T-helper 2 cell treated with Interferon-gamma antibody and Interleukin-4, amounts not matched to agents 100 ng/mL and 5 ng/mL, for 36 hours (primary cell): ENCODE measurements at regions not wholly inside any gene's neighbourhood (a gene's known extent, or its start where the extent isn't known, plus 50 kb on each side); places are given as distances from the start of the nearest gene placed in this dataset.

Source experiments
- intact Hi-C: fragments of 100-400 bp; cut with micrococcal nuclease; formaldehyde crosslinking; loops from one replicate; pipeline ENCODE4 v1.15.1; 2023

DNA sequence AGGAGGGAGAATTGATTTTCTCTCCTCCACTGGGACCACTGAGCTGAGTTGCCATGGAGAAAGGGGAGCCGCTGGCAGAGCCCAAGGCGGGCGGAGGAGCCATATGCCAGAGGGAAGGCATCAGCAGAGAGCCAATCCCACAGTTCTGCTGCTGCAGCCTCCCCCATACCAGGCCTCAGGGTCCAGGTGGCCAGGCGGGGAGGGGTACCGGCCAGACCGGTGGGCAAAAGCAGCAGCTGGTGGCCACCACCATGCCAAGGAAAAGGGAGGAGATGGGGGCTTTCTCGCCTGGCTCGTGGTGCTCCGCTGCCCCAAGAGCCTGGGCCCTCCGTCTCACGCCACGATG is 72.8 kb downstream of the PITPNM2 start:
- intact Hi-C loops = no loop called here

DNA sequence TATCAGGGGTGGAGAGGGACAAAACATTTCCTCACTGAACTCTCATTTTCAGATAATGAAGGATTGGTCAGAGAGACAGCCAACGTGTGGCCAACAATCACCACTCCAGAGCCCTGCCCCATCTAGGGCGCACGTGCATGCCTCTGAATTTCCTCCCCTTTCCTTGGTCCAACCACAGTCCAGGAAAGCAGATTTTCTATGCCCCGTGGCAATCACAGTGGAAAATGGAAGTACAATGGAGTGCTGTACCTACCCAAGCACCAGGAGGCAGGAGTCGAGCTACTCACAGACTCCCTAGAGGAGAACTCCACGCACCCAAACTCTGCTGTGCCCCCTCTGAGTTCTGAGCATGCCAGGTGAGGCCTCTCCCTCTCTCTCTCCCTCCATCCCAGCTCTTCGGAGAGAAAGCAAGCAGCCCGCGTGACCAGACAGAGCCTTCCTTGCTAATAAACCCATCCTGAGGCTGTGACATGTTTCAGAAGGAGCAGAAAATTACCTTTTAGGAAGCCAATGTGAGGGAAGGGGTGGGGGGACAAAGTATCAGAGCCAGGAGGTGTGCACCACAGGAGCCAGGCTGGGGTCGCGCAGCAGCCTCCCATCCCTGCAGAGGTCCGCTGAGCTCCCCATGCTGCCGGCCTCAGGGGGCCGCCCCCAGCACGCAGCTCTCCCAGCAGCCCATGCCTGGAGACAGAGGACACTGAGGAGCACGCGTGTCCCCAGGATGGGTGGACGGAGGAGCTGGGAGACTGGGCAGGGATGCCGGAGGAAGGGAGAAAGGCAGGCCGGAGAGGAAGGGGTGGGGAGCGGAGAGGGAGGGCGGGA is 73.4 kb downstream of the PITPNM2 start:
- intact Hi-C loops = loop anchor here (2.0 kb wide), 2 partner anchors 43 to 103 kb away; partner anchors contain the start of gene OGFOD2

DNA sequence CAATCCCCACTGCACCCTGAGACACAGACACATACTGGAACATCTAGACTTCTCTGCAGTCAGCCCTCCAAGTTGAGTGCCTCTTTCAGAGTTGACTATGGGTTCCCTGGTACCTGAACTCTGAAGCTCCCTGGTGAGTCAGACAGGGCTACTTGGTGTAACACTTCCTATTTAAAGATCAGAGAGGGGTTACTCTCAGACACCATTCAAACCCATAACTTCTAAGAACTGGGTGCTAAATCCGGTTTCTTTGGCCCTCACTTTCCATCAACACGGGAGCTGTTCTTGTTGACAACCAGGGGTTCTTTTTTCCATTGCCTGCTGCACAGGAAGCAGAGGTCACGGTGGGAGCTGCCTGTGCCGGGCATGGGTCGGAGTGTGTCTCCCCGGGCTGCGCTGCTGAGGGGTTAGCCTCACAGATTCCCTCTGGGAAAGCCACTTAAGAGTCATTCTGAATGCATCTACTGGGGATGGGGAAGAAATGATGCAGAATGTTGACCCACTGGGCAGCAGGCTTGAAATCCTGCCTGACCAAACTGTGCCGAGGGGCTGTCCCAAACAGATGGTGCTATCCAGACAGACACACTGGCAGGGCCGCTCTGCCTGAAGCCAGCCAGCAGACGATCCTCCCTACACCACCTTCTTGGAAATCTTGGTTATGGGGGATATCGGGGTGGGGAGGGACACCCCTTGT is 74.1 kb downstream of the PITPNM2 start:
- intact Hi-C loops = loop anchor here (1.0 to 2.0 kb wide), 6 partner anchors 31 to 157 kb away; partner anchors contain the start of genes MPHOSPH9, MTRFR, OGFOD2 and PITPNM2

DNA sequence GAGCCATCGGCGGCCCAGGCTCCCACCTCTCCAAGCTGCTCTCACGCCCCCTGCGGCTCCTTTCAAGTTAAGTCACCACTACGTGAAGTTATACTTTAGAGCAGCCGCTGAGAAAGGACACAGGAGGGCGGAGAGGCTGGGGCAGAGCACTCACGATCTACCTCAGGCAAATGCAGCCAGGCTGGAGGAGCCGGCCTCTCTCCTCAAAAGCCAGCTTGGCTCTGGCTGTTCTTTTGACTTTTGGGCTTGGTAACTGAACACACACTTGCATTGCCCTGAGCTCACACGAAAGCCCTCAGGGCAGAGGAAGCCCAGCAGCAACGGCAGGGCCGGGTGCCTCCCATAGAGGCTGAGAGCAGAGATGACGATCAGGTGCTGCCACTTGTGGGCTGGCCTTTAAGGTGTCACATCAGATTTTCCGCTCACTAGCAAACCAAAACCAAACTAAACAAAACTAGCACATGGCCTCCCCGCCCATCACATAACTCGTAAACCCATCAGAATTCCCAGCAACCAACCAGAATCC is 75.2 kb downstream of the PITPNM2 start:
- intact Hi-C loops = loop anchor here (1.0 to 2.0 kb wide), 6 partner anchors 32 to 158 kb away; partner anchors contain the start of genes MPHOSPH9, MTRFR, OGFOD2 and PITPNM2

DNA sequence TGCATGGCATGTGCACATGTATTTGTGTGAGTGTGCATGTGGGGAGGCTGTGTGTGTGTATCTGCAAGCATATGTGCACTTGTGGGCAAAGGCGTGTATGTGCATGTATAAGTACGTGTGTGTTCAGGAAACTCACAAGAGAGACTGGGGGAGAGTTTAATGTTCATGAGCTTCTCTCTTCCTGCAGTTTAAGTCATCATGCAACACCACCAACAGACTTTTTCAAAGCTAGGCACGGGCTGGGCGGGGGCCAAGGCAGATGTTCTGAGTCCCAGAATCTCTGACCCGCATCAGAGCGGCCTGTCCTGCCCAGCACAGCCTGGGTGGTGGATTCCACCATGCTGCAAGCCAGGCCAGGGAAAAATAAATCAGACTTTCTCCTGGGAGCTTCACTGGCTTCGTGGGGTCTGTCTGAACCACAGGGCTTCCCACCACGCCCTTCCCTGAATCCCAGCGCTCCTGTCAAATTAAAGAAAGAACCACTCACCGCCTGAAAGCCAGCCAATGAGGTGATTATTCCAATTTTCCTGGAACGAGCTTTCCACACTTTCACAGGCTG is 75.7 kb downstream of the PITPNM2 start:
- intact Hi-C loops = no loop called here

DNA sequence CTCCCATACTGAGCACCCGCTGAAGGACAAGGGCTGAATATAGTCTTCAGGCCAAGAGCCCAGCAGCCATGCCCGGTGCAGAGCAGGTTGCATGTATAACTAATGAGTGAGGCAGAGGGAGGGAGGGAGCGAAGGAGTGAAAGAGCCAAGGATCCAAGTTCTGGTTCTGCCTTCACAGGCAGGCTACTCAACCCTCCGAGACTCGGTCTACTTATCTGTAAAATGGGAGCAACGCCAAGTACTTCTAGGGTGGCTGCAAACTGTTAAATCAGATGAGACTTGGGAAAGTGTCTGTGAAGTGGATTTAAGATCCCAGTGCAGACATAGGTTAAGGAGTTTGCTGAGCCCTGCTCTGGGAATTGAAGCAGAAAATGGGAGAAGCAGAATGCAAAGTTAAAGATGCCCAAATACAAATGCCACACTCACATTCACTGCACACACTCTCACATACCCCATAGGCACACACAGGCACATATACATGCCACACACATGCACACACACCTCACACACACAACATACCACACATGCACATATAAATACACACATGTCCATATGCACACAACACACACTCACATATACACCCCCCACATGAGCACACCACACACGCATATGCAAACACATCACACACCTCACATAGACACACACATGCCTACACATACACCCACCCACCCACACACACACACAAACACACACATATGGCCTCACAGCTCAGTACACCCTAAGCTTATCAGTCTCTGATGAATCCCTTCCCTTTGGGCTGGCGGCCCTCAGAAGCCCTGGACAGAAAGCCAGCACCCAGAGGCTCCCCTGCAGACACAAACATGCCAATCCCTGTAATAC is 76.7 kb downstream of the PITPNM2 start:
- intact Hi-C loops = no loop called here

DNA sequence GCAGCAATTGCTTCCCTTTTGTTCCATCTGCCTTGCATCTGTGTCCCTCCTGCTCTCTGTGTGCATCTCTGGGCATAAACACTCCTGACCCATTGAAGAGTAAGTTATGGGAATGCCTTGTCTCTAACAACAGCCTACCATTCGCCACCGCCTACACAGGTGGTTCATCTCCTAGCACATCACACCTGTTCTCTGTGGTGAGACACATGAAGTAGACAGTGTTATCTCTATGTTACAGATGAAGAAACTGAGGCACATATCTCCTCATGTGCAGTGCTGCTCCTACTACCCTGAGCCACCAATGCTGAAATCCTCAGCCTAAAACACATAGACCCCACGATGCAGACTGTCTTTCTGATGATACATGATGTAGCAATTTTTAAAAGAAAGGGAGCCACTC is 77.6 kb downstream of the PITPNM2 start:
- intact Hi-C loops = no loop called here

DNA sequence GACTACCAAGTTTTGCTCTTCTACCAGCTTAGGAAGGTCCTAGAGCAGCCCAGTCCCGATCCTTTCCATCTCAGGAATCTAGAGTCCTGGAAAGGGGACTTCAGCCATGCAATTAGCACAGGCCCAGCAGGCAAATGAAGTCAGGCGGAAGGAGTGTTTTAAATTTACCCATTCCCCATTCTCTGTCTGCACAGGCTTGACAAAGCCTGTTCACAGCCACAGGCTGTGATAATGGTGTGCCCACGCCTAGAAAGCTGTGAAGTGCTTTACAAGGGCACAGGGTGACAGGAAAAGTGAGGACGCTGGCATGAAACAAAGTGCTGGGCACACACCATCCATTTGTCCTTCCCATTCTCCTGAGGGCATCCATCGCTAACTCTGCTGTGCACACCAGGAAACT is 79.0 kb downstream of the PITPNM2 start:
- intact Hi-C loops = no loop called here

DNA sequence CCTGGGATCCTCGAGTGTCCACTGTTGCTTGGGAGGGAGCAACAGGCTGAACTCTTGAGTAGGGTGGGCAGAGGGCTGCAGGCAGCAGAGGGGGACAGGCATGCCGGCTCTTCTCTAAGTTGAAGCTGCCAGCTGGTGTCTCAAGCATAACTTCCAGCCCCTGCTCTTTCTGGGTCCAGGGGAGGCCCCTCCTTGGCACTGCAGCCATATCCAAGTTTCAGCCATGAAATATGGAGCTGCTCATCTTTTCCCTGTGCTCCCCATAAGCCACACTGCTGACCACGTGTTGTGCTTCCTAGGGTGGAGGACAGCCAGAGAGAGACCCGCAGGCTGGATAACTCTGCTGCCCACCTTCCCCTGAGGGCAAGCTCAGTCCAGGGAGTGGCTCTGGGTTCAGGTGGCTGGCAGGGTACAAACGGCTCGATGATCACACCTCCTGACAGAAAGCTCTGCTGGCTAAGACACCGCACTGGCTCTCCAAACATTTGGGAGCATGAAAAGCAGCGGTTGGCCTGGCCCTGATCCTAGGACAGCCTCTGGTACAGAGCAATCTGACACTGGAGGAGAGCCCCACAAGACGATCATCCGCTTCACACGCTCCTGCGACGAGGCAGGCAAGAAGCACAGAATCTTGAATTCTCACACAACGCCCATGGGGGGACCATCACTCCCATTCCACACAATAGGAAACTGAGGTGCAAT is 79.6 kb downstream of the PITPNM2 start:
- intact Hi-C loops = no loop called here

DNA sequence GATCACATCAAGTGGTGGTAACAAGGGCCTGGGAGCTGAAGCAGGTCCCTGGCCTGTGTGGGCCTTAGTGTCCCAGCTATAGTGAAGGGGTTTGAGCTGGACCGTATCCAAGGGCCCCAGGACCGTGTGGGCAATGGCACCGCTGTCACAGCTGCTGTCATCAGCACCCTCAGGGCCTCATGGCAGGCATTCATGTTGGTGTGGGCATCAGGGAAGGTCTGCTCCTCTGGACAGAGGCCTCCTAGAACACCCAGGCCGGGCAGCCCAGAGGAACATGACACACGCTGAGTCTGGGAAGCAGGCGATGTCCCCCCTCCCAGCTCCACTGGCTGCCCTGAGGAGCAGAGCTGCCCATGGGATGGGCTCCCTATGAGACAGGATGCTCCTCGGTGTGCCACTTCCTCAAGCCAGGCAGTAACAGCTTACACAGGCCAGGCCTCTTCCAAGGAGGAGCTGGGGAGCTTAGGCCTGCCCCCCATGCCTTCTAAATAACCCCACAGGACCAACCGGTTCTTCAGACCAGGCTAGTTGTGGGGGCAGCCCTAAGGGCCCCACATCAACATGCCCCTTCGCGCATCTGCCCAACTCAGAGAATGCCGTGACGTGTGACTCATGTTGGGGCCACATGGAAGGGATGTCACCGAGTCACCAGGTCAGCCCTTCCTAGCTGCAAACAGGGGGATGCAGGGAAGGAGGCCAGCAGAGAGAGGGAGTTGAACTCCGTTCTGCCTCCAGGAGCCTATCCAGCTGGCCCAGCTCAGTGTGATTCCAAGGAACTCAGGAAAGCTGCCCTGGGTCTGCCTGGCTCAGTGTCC is 80.4 kb downstream of the PITPNM2 start:
- intact Hi-C loops = no loop called here

DNA sequence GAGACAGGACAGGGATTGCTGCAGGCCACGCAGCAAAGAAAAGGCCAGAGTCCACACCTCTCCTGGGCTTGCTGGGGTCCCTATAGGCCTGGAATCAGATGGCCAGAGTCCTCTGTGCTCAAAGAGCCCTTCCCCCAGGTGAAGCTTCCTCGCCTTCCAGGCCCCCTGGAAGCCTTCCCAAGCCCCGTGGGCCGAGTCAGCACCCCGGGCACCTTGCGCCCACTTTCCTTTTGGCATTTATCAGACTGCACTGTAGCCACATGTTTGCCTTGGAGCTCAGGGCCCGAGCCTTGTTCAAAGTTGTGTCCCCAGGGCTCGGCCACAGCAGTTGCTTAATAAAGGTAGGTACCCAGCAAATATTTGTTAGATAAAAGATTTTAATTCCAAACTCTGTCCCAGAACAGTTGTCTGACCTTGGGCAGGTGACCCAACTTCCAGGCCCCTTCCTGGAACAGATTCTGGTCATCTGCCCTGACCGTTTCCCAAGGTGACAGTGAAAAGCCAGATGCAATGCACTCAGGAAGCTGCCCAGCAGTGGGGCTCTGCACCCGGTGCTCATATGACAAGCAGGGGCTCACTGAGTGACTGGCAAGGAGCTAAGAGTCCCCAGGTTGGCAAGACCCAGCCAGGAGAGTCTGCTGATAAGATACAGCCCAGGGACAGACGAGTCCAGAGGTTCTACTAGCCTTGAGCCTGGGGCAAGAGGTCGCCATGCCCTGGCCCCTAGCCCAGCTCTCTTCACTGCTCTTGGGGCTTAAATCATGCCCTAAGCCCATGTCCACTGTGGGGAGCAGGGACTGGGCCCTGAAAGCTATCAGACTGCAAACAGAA is 81.2 kb downstream of the PITPNM2 start:
- intact Hi-C loops = no loop called here

DNA sequence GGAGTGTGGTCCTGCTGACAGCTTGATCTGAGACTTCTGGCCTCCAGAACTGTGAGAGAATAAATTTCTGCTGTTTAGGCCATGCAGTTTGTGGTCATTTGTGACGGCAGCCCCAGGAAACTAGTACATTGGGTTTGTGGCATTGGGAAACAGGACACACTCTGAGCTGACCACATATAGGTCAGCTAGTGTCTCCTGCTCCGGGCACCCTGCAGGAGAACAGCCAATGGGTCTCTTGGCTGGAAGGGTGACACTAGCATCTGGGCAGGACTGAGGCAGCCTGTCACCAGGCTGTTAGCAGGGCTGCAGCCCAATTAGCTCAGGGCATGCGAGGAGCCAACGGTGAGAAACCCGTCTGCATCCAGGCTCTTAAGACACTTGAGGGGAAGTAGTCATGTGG is 83.2 kb downstream of the PITPNM2 start:
- intact Hi-C loops = no loop called here

DNA sequence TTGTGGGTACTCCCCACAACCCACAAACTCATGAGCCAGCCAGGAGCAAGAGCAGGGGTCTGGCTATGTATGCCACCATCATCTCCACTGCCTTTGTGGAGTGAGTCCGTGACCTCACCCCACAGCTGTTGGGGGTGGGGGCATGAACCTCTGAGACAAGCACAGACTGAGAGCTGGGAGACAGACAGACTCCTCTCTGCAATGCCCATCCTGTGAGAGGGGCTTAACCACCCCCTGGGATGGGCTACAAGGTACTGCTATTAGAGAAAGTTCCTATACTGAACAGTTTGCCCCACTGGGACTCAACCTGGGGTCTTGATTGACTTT is 84.5 kb downstream of the PITPNM2 start:
- intact Hi-C loops = no loop called here

DNA sequence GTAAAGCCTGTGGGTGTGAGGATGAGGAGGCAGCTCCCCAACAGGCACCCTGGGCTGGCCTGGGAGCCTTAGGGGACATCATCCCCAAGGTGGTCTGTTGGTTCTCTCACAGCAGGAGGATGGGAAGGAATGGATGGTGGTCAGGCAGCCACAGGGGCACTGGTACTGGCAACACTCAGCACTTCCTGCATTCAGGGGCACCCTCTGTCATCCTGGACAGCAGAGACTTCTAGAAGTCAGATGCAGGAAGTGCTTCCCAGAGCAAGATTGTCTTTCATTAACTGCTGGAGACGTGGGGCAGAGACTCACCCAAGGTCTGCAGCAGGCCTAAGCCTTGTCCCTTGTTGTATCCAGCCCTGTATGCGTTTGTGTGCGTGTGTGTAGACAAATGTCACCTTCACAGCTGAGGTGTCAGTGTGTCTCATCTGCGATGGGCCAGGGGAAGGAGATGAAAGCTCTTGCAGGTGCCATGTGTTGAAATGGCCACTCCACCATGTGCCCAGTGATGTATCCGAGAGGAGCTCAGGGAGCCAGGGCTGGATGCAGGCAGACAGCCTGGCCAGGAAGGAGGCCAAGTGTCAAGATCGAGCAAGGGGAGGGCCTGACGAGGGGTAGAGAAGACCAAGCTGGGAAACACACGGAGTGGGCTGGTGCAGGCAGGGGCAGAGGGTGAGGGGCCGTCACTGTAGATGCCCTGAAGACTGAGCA is 85.1 kb downstream of the PITPNM2 start:
- intact Hi-C loops = no loop called here

DNA sequence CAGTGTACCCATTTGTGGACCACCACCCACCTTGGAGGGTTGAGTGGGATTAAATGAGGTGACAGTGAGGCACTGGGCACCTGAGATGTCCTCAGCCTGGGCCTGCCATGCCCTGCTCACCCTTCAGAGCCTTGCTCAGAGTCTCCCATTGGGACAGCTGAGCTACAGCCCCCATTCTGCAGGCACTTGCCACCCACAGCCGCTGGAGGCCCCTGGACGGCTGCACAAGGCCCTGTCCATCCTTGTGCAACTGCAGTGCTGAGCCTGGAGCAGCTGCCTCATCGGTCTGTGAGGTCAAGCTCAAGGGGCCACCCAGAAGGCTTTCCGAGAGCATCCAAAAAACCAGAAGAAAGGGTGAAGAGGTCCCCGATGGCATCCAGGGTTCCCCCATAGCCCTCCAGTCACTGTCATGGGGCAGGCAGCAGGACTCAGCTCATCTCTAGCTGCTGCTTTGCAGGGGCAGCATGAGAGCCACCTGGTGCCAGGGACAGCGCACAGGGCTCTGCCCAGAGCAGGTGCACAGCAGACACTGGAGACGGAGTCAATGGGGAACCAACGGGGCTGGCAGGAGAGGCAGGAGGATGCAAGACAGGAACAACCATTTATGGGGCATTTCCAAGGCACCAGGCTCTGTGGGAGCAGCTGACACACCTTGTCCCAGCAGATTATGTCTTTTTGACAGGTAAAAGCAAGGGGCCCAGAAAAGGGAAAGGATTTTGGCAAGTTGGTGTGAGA is 84.6 kb downstream of the ARL6IP4 start:
- intact Hi-C loops = no loop called here

DNA sequence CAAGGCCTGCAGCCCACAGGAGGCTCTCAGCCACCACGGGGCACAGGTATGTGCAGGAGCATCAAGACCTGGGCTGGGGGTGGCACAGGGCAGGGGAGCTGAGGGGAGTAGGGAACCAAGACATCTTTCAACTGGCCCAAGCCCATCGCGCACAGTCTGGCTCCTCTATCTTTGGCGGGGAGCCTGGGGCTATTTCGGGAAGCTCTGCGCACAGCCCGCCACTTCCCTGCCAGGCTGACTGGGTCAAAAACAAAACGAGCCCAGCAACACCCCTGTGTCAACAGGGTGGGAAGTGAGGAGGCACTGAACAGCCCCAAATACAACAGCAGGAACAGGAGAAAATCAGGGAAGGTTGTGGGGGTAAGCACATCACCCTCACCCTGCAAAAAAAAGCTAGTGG is 83.9 kb downstream of the ARL6IP4 start:
- intact Hi-C loops = no loop called here

DNA sequence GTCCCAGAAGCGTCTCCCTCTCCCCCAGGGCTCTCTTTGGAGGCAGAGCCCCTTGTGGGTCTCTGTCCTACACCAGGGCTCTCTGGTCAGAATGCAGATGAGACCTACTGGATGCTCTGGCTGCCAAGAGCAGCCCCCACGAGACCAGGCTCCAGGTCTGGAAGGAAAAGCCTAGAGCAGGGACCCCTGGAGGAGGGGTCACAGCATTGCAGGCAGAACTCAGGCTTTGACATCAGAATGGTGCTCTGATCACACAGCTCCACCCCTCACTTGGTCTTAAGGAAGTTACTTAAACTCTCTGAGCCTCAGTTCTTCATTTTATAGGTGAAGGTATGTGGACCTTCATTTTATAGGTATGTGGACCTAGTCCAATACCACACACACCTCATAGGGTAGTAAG is 83.1 kb downstream of the ARL6IP4 start:
- intact Hi-C loops = no loop called here
